SU-DHL-6 (cell line): ENCODE measurements at regions not wholly inside any gene's neighbourhood (a gene's known extent, or its start where the extent isn't known, plus 50 kb on each side); places are given as distances from the start of the nearest gene placed in this dataset.

Experiments
- H2AFZ ChIP-seq: fragments of 200-600 bp; sonication (generic); 2 replicates; pipeline ENCODE4 v1.6.1; 2014; ENCODE audit warnings: low read depth, mild to moderate bottlenecking, moderate library complexity, mixed read lengths, antibody characterized with exemption, low read length; ENCODE audit not compliant: severe bottlenecking
- H3F3A ChIP-seq: fragments of 200-600 bp; shearing (Covaris generic); 2 replicates; pipeline ENCODE4 v1.6.0; 2016; ENCODE audit warnings: antibody characterized with exemption, mild to moderate bottlenecking; ENCODE audit not compliant: insufficient read depth
- H3K27ac ChIP-seq: fragments of 200-600 bp; sonication (generic); 2 replicates; pipeline ENCODE4 v1.5.1; 2016; ENCODE audit warnings: low read depth, mild to moderate bottlenecking, low read length, moderate library complexity, mixed read lengths
- H3K27me3 ChIP-seq: fragments of 200-600 bp; sonication (generic), shearing (Covaris generic); 2 replicates; pipeline ENCODE4 v1.6.0; 2014; ENCODE audit warnings: mild to moderate bottlenecking, low read length
- H3K36me3 ChIP-seq: fragments of 200-600 bp; sonication (generic); 2 replicates; pipeline ENCODE4 v1.6.1; 2014; ENCODE audit warnings: mild to moderate bottlenecking, low read length, mixed read lengths
- H3K4me2 ChIP-seq: fragments of 300-600, 200-600 bp; shearing (Covaris generic), sonication (generic); 2 replicates; pipeline ENCODE4 v1.6.0; 2014; ENCODE audit warnings: low read length, low read depth, mild to moderate bottlenecking; ENCODE audit not compliant: poor library complexity, severe bottlenecking
- H3K4me3 ChIP-seq: fragments of 200-600 bp; sonication (generic); 2 replicates; pipeline ENCODE4 v1.5.1; 2014; ENCODE audit warnings: antibody characterized with exemption, low read length, mild to moderate bottlenecking, mixed read lengths; ENCODE audit not compliant: insufficient read depth, poor library complexity, severe bottlenecking
- H3K79me2 ChIP-seq: fragments of 200-600 bp; sonication (generic); 2 replicates; pipeline ENCODE4 v1.6.1; 2014; ENCODE audit warnings: mild to moderate bottlenecking, low read length, moderate library complexity; ENCODE audit not compliant: insufficient read depth
- H3K9ac ChIP-seq: fragments of 200-600 bp; sonication (generic); 2 replicates; pipeline ENCODE4 v1.7.0; 2014; ENCODE audit warnings: mild to moderate bottlenecking, low read length
- H3K9me2 ChIP-seq: fragments of 200-600 bp; sonication (generic); replicated peaks from 2 replicates; pipeline ENCODE4 v1.6.1; 2014; ENCODE audit warnings: low read length; ENCODE audit not compliant: insufficient read depth
- H3K9me3 ChIP-seq: fragments of 200-600 bp; sonication (generic); 2 replicates; pipeline ENCODE4 v1.6.1; 2014; ENCODE audit warnings: low read length, mixed read lengths; ENCODE audit not compliant: insufficient read depth
- H4K20me1 ChIP-seq: fragments of 200-600 bp; sonication (generic); 2 replicates; pipeline ENCODE4 v1.6.1; 2014; ENCODE audit warnings: low read depth, mild to moderate bottlenecking, antibody characterized with exemption, low read length, moderate library complexity, mixed read lengths
- CTCF ChIP-seq: fragments of 200-600 bp; sonication (generic); IDR thresholded peaks from one replicate; pipeline ENCODE4 v1.5.1; 2017; ENCODE audit warnings: antibody characterized with exemption, mild to moderate bottlenecking, low read length, moderate library complexity; ENCODE audit not compliant: insufficient read depth, poor library complexity, severe bottlenecking
- EZH2phosphoT487 ChIP-seq: fragments of 200-600 bp; sonication (generic), shearing (Covaris generic); conservative IDR thresholded peaks from 2 replicates; pipeline ENCODE4 v1.6.1; 2018; ENCODE audit warnings: mild to moderate bottlenecking, antibody characterized with exemption, low read length, moderate library complexity, mixed read lengths

- H3K79me2 ChIP-seq: no peaks in the 10 kb centered on the region
- no peak overlapping the region for H2AFZ ChIP-seq
- no peak overlapping the region for H3K4me2 ChIP-seq
- H3K9ac ChIP-seq: no peak overlapping the region
- no peaks in the 10 kb centered on the region for H3F3A ChIP-seq
- H3K9me2 ChIP-seq: no peaks in the 10 kb centered on the region
- no peaks in the 10 kb centered on the region for H3K27me3 ChIP-seq
- no peak overlapping the region for H3K27ac ChIP-seq
- no peaks in the 10 kb centered on the region for H4K20me1 ChIP-seq
- H3K36me3 ChIP-seq: no peaks in the 10 kb centered on the region
- no peak overlapping the region for H3K4me3 ChIP-seq
- H3K9me3 ChIP-seq: no peaks in the 10 kb centered on the region
- TF ChIP-seq CTCF: no peak
- no peak for TF ChIP-seq EZH2phosphoT487
These were observed 578.1 kb upstream of the NECTIN3 start for GRCh38 chr3:110493438-110494092.

- Histone ChIP-seq H3K79me2 (no peaks in the 10 kb centered on the region), H3K9ac (no peak overlapping the region), H3F3A (no peaks in the 10 kb centered on the region), H3K27me3 (no peaks in the 10 kb centered on the region), H2AFZ (no peak overlapping the region), H3K9me2 (no peaks in the 10 kb centered on the region), H3K27ac (no peak overlapping the region), H3K9me3 (no peaks in the 10 kb centered on the region), H3K36me3 (no peaks in the 10 kb centered on the region), H3K4me3 (no peak overlapping the region), H3K4me2 (no peak overlapping the region), H4K20me1 (no peaks in the 10 kb centered on the region)
- no peak for TF ChIP-seq CTCF
- TF ChIP-seq EZH2phosphoT487: no peak
These were observed 577.5 kb upstream of the NECTIN3 start for GRCh38 chr3:110494093-110494490.

- Histone ChIP-seq H3K27me3 (no peaks in the 10 kb centered on the region), H3K27ac (no peak overlapping the region), H3K4me2 (no peak overlapping the region), H3K4me3 (no peak overlapping the region), H3K36me3 (no peaks in the 10 kb centered on the region), H3K9me2 (no peaks in the 10 kb centered on the region), H3F3A (no peaks in the 10 kb centered on the region), H2AFZ (no peak overlapping the region), H3K79me2 (no peaks in the 10 kb centered on the region), H4K20me1 (no peaks in the 10 kb centered on the region), H3K9me3 (no peaks in the 10 kb centered on the region), H3K9ac (no peak overlapping the region)
- TF ChIP-seq CTCF (no peak), EZH2phosphoT487 (no peak)
These were observed 576.9 kb upstream of the NECTIN3 start for GRCh38 chr3:110494728-110495127.
